Activated T-cell treated with anti-CD3 and anti-CD28 coated beads, Interleukin-2, amount 50 U/mL, for 24 hours (primary cell): ENCODE measurements at regions not wholly inside any gene's neighbourhood (a gene's known extent, or its start where the extent isn't known, plus 50 kb on each side); places are given as distances from the start of the nearest gene placed in this dataset.

Experiments
- DNase-seq: peaks from one replicate; pipeline ENCODE4 v3.0.0-alpha.2; 2020
- H3K27ac Mint-ChIP-seq: 2 replicates; pipeline ENCODE4 v1.8.0; 2020; ENCODE audit warnings: mild to moderate bottlenecking, mixed read lengths
- H3K27me3 Mint-ChIP-seq: 2 replicates; pipeline ENCODE4 v1.8.0; 2020; ENCODE audit warnings: mixed read lengths
- H3K36me3 Mint-ChIP-seq: 2 replicates; pipeline ENCODE4 v1.8.0; 2020; ENCODE audit warnings: low read depth, mixed read lengths
- H3K4me1 Mint-ChIP-seq: 2 replicates; pipeline ENCODE4 v1.8.0; 2020; ENCODE audit warnings: low read depth, mixed read lengths
- H3K4me3 Mint-ChIP-seq: 2 replicates; pipeline ENCODE4 v1.8.0; 2020; ENCODE audit warnings: mild to moderate bottlenecking, moderate library complexity, mixed read lengths
- H3K9me3 Mint-ChIP-seq: 2 replicates; pipeline ENCODE4 v1.8.0; 2020; ENCODE audit warnings: mixed read lengths

GRCh38 chr16:73526011-73526804, 478.3 kb upstream of the ZFHX3 start:
- Mint-ChIP-seq H3K36me3 (no peaks in the 10 kb centered on the region), H3K9me3 (no peaks in the 10 kb centered on the region), H3K4me3 (no peak overlapping the region), H3K27ac (no peak overlapping the region), H3K4me1 (no peaks in the 10 kb centered on the region), H3K27me3 (no peaks in the 10 kb centered on the region)
- no peak for DNase-seq

GRCh38 chr16:73523209-73523608, 475.3 kb upstream of the ZFHX3 start:
- Mint-ChIP-seq H3K36me3 (no peaks in the 10 kb centered on the region), H3K4me1 (no peaks in the 10 kb centered on the region), H3K4me3 (no peak overlapping the region), H3K27ac (no peak overlapping the region), H3K27me3 (no peaks in the 10 kb centered on the region), H3K9me3 (peaks cover 4% of the 10 kb centered on the region)
- no peak for DNase-seq

GRCh38 chr16:73521499-73521898, 473.6 kb upstream of the ZFHX3 start:
- H3K27me3 Mint-ChIP-seq = no peaks in the 10 kb centered on the region
- no peaks in the 10 kb centered on the region for H3K36me3 Mint-ChIP-seq
- H3K4me3 Mint-ChIP-seq = no peak overlapping the region
- no peak for DNase-seq
- H3K9me3 Mint-ChIP-seq = peaks cover 6% of the 10 kb centered on the region
- no peaks in the 10 kb centered on the region for H3K4me1 Mint-ChIP-seq
- no peak overlapping the region for H3K27ac Mint-ChIP-seq

- Mint-ChIP-seq H3K36me3 (no peaks in the 10 kb centered on the region), H3K4me3 (no peak overlapping the region), H3K27ac (no peak overlapping the region), H3K27me3 (no peaks in the 10 kb centered on the region), H3K9me3 (peaks cover 6% of the 10 kb centered on the region), H3K4me1 (no peaks in the 10 kb centered on the region)
- no peak for DNase-seq
Measured at GRCh38 chr16:73515616-73516015, 467.7 kb upstream of the ZFHX3 start.

GRCh38 chr16:73510852-73511251, 462.9 kb upstream of the ZFHX3 start:
- no peak for DNase-seq
- H3K4me3 Mint-ChIP-seq = no peak overlapping the region
- no peaks in the 10 kb centered on the region for H3K27me3 Mint-ChIP-seq
- no peak overlapping the region for H3K27ac Mint-ChIP-seq
- no peaks in the 10 kb centered on the region for H3K36me3 Mint-ChIP-seq
- no peaks in the 10 kb centered on the region for H3K9me3 Mint-ChIP-seq
- H3K4me1 Mint-ChIP-seq = no peaks in the 10 kb centered on the region

- DNase-seq = no peak
- no peak overlapping the region for H3K27ac Mint-ChIP-seq
- no peaks in the 10 kb centered on the region for H3K9me3 Mint-ChIP-seq
- no peaks in the 10 kb centered on the region for H3K36me3 Mint-ChIP-seq
- no peak overlapping the region for H3K4me3 Mint-ChIP-seq
- no peaks in the 10 kb centered on the region for H3K27me3 Mint-ChIP-seq
- H3K4me1 Mint-ChIP-seq = no peaks in the 10 kb centered on the region
Measured at GRCh38 chr16:73506568-73507056, 458.7 kb upstream of the ZFHX3 start.

- H3K27ac Mint-ChIP-seq = no peak overlapping the region
- DNase-seq = no peak
- no peak overlapping the region for H3K4me3 Mint-ChIP-seq
- no peaks in the 10 kb centered on the region for H3K4me1 Mint-ChIP-seq
- H3K9me3 Mint-ChIP-seq = no peaks in the 10 kb centered on the region
- H3K27me3 Mint-ChIP-seq = no peaks in the 10 kb centered on the region
- H3K36me3 Mint-ChIP-seq = no peaks in the 10 kb centered on the region
Measured at GRCh38 chr16:73505577-73505976, 457.6 kb upstream of the ZFHX3 start.

GRCh38 chr16:73504591-73505575, 457.0 kb upstream of the ZFHX3 start:
- Mint-ChIP-seq H3K4me1 (no peaks in the 10 kb centered on the region), H3K4me3 (no peak overlapping the region), H3K9me3 (no peaks in the 10 kb centered on the region), H3K27me3 (no peaks in the 10 kb centered on the region), H3K27ac (no peak overlapping the region), H3K36me3 (no peaks in the 10 kb centered on the region)
- no peak for DNase-seq

- DNase-seq = no peak
Measured at GRCh38 chr16:73503093-73503492, 455.2 kb upstream of the ZFHX3 start.

GRCh38 chr16:73499276-73499675, 451.3 kb upstream of the ZFHX3 start:
- no peaks in the 10 kb centered on the region for H3K4me1 Mint-ChIP-seq
- no peak overlapping the region for H3K4me3 Mint-ChIP-seq
- no peaks in the 10 kb centered on the region for H3K36me3 Mint-ChIP-seq
- H3K27me3 Mint-ChIP-seq = no peaks in the 10 kb centered on the region
- H3K27ac Mint-ChIP-seq = no peak overlapping the region
- no peak for DNase-seq
- H3K9me3 Mint-ChIP-seq = peaks cover 5% of the 10 kb centered on the region

More at GRCh38 chr16:73503093-73503492, 455.2 kb upstream of the ZFHX3 start:
- Mint-ChIP-seq H3K27me3 (no peaks in the 10 kb centered on the region), H3K9me3 (no peaks in the 10 kb centered on the region), H3K4me3 (no peak overlapping the region), H3K27ac (no peak overlapping the region), H3K36me3 (no peaks in the 10 kb centered on the region), H3K4me1 (no peaks in the 10 kb centered on the region)

GRCh38 chr16:73485880-73486279, 438.0 kb upstream of the ZFHX3 start:
- Mint-ChIP-seq H3K27me3 (peaks cover 21% of the 10 kb centered on the region), H3K4me3 (no peak overlapping the region)

GRCh38 chr16:73483934-73484711, 436.2 kb upstream of the ZFHX3 start:
- Mint-ChIP-seq H3K4me1 (peaks cover 3% of the 10 kb centered on the region), H3K9me3 (peaks cover 1% of the 10 kb centered on the region), H3K36me3 (no peaks in the 10 kb centered on the region), H3K4me3 (no peak overlapping the region), H3K27me3 (peaks cover 21% of the 10 kb centered on the region), H3K27ac (no peak overlapping the region)
- no peak for DNase-seq

More at GRCh38 chr16:73485880-73486279, 438.0 kb upstream of the ZFHX3 start:
- Mint-ChIP-seq H3K27ac (no peak overlapping the region), H3K9me3 (no peaks in the 10 kb centered on the region), H3K36me3 (no peaks in the 10 kb centered on the region), H3K4me1 (peaks cover 3% of the 10 kb centered on the region)
- no peak for DNase-seq

- DNase-seq = no peak
- Mint-ChIP-seq H3K27ac (no peak overlapping the region), H3K9me3 (peaks cover 3% of the 10 kb centered on the region), H3K4me3 (no peak overlapping the region), H3K4me1 (peaks cover 3% of the 10 kb centered on the region), H3K36me3 (no peaks in the 10 kb centered on the region), H3K27me3 (peaks cover 21% of the 10 kb centered on the region)
Measured at GRCh38 chr16:73483076-73483791, 435.3 kb upstream of the ZFHX3 start.

- H3K36me3 Mint-ChIP-seq = no peaks in the 10 kb centered on the region
Measured at GRCh38 chr16:73482310-73482709, 434.4 kb upstream of the ZFHX3 start.

More at GRCh38 chr16:73482310-73482709, 434.4 kb upstream of the ZFHX3 start:
- Mint-ChIP-seq H3K27ac (no peak overlapping the region), H3K27me3 (peaks cover 21% of the 10 kb centered on the region), H3K4me1 (peaks cover 3% of the 10 kb centered on the region), H3K9me3 (peaks cover 3% of the 10 kb centered on the region), H3K4me3 (no peak overlapping the region)
- DNase-seq = no peak
